ENCODE measurements at regions not wholly inside any gene's neighbourhood (a gene's known extent, or its start where the extent isn't known, plus 50 kb on each side); places are given as distances from the start of the nearest gene placed in this dataset.

DNA sequence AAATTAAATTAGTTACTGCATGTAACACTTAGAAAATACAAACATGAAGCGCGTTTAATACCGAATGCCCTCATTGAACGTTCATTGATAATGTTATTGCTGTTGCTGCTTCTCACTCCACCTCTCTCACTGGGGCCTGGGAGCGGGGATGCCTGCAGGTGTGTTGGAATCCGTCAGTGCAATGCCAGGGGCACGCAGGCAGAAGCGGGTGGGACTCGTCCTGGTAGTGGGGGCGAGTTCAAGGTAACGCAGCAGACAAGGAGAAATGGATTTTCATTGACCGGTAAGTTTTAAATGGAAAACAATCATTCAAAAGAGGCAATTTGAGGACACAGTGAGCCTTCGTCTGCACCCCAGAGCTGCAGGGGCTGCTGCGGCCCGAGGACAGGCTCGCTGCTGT lies 71.2 kb upstream of the AFDN start:
- TF ChIP-seq POLR2AphosphoS5 (IDR thresholded peaks at IDR 0.05; ENCODE audit: low read depth, low read length) (no peak), POLR2A (IDR thresholded peaks at IDR 0.05; ENCODE audit: low read depth, low read length) (no peak)
